Gastrocnemius medialis (tissue), 4 donors: ENCODE measurements at regions not wholly inside any gene's neighbourhood (a gene's known extent, or its start where the extent isn't known, plus 50 kb on each side); places are given as distances from the start of the nearest gene placed in this dataset.

Experiments used
- CTCF ChIP-seq, 5 experiments: fragments of 450-650 bp in 3 of 5; fragments of 200-600 bp in 2 of 5; sonication (generic) in 2 of 5; IDR thresholded peaks in 4 of 5; conservative IDR thresholded peaks in 1 of 5; 1 replicate in 4 of 5; 2 replicates in 1 of 5; pipeline ENCODE4 v1.5.1; 2016 to 2019; ENCODE audit warnings: antibody characterized with exemption in 5 of 5, mild to moderate bottlenecking in 3 of 5, moderate library complexity in 3 of 5
- POLR2A ChIP-seq, 2 donors: fragments of 450-650 bp; IDR thresholded peaks; one replicate each; pipeline ENCODE4 v1.6.1; 2017; ENCODE audit warnings: antibody characterized with exemption in 2 of 2, mild to moderate bottlenecking in 2 of 2, moderate library complexity in 2 of 2

DNA sequence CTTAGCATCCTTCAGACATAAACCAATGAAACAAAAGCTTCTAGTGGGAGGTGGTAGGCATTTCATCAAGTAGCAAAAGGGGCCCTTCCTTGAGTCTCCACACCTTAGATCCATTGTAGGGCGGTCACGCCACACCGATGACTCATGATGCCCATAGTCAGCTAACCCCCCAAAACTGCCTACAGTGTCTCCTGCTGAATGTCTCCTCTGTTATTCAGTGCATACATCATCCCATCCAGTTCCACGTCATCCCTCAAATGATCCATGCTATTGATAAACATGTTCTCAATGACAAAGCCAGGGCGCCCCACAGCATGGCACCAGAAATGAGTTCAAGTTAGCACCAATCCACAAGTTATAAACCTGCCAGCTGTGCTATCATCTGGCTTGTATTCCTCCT, 57.4 kb upstream of the ACKR3 start:
- no peak for TF ChIP-seq CTCF (IDR thresholded peaks at IDR 0.05 in 4 of 5, conservative IDR thresholded peaks at IDR 0.05 in 1 of 5)
- no peak for TF ChIP-seq POLR2A (IDR thresholded peaks at IDR 0.05)
